IMR-90 (cell line): ENCODE measurements at regions not wholly inside any gene's neighbourhood (a gene's known extent, or its start where the extent isn't known, plus 50 kb on each side); places are given as distances from the start of the nearest gene placed in this dataset.

Experiments used
- ATAC-seq: fragments of 200-7000 bp; cut with Tn5 transposase; 2 replicates; pipeline ENCODE4 v1.9.1; 2020; ENCODE audit warnings: low read depth, mild to moderate bottlenecking, moderate library complexity
- BruUV-seq: library from RNA; stranded (reverse); fragments of 400-500 nt; replicated peaks from 2 replicates; lab custom pipeline; 2021; lab: Mats Ljungman, UMichigan
- CTCF ChIA-PET: fragments of 300-600 bp; formaldehyde crosslinking; extraction: SDS; loops from one replicate; lab custom pipeline; 2021; ENCODE audit warnings: antibody characterized with exemption; lab: Yijun Ruan, JAX
- POLR2A ChIA-PET: fragments of 300-600 bp; sonication (Branson Sonifier 250); formaldehyde crosslinking; loops from one replicate; lab custom pipeline; 2022; ENCODE audit warnings: antibody characterized with exemption; ENCODE audit not compliant: unreplicated experiment; lab: Charles Lee
- DNase-seq: peaks from one replicate; pipeline ENCODE4 v3.0.0; 2013
- H2AFZ ChIP-seq: replicated peaks from 2 replicates; pipeline ENCODE3; 2013; ENCODE audit warnings: low read length, mild to moderate bottlenecking; ENCODE audit not compliant: poor library complexity
- H2AK5ac ChIP-seq: 2 replicates; pipeline ENCODE4 v1.6.1; 2013; ENCODE audit warnings: low read depth, low read length, inconsistent platforms
- H2AK9ac ChIP-seq: replicated peaks from 2 replicates; pipeline ENCODE3; 2013; ENCODE audit warnings: mild to moderate bottlenecking, low read depth, low read length, moderate library complexity; ENCODE audit not compliant: poor library complexity
- H2BK120ac ChIP-seq: 2 replicates; pipeline ENCODE4 v1.6.1; 2013; ENCODE audit warnings: low read depth, low read length, inconsistent platforms
- H2BK15ac ChIP-seq: 3 replicates; pipeline ENCODE4 v1.6.1; 2013; ENCODE audit warnings: low read depth, low read length, inconsistent platforms
- H2BK20ac ChIP-seq: 2 replicates; pipeline ENCODE4 v1.6.1; 2013; ENCODE audit warnings: low read depth, mild to moderate bottlenecking, inconsistent platforms, low read length, moderate library complexity
- H2BK5ac ChIP-seq: 2 replicates; pipeline ENCODE4 v1.6.1; 2013; ENCODE audit warnings: mild to moderate bottlenecking, low read depth, low read length, inconsistent platforms; ENCODE audit not compliant: poor library complexity, severe bottlenecking
- H3K14ac ChIP-seq: replicated peaks from 2 replicates; pipeline ENCODE4 v1.6.1; 2013; ENCODE audit warnings: low read depth, low read length, inconsistent platforms
- H3K18ac ChIP-seq: 2 replicates; pipeline ENCODE4 v1.6.1; 2013; ENCODE audit warnings: low read depth, low read length, control low read depth
- H3K23ac ChIP-seq: 2 replicates; pipeline ENCODE4 v1.6.1; 2013; ENCODE audit warnings: low read depth, low read length, inconsistent platforms
- H3K27ac ChIP-seq: 2 replicates; pipeline ENCODE4 v1.5.1; 2013; ENCODE audit warnings: mild to moderate bottlenecking, control low read depth, low read length; ENCODE audit not compliant: insufficient read depth
- H3K27me3 ChIP-seq: 2 replicates; pipeline ENCODE4 v1.6.1; 2013; ENCODE audit warnings: low read length; ENCODE audit not compliant: control insufficient read depth, insufficient read depth
- H3K36me3 ChIP-seq: 2 replicates; pipeline ENCODE4 v1.6.1; 2013; ENCODE audit warnings: low read length, mixed read lengths; ENCODE audit not compliant: control insufficient read depth, insufficient read depth
- H3K4ac ChIP-seq: 2 replicates; pipeline ENCODE4 v1.6.1; 2013; ENCODE audit warnings: low read depth, low read length, inconsistent platforms
- H3K4me1 ChIP-seq: 2 replicates; pipeline ENCODE4 v1.6.1; 2013; ENCODE audit warnings: low read length, mixed read lengths; ENCODE audit not compliant: control insufficient read depth, insufficient read depth
- H3K4me2 ChIP-seq: 2 replicates; pipeline ENCODE4 v1.6.1; 2013; ENCODE audit warnings: low read depth, mild to moderate bottlenecking, control low read depth, low read length, moderate library complexity
- H3K4me3 ChIP-seq: 2 replicates; pipeline ENCODE4 v1.5.1; 2013; ENCODE audit warnings: low read depth, mild to moderate bottlenecking, control low read depth, low read length, moderate library complexity; ENCODE audit not compliant: insufficient read depth
- H3K56ac ChIP-seq: 2 replicates; pipeline ENCODE4 v1.6.1; 2013; ENCODE audit warnings: low read length, inconsistent platforms; ENCODE audit not compliant: insufficient read depth; ENCODE audit errors: extremely low read depth
- H3K79me1 ChIP-seq, 2 experiments: 2 replicates each; pipeline ENCODE4 v1.6.1; 2013; ENCODE audit warnings: low read length in 2 of 2, inconsistent platforms in 1 of 2, low read depth in 1 of 2
- H3K9ac ChIP-seq: 2 replicates; pipeline ENCODE4 v1.6.1; 2013; ENCODE audit warnings: low read depth, low read length, control low read depth
- H3K9me1 ChIP-seq: 2 replicates; pipeline ENCODE4 v1.6.1; 2013; ENCODE audit warnings: low read length, inconsistent platforms; ENCODE audit not compliant: insufficient read depth
- H3K9me3 ChIP-seq: 2 replicates; pipeline ENCODE4 v1.6.1; 2013; ENCODE audit warnings: low read length; ENCODE audit not compliant: control insufficient read depth, insufficient read depth
- H4K20me1 ChIP-seq: 2 replicates; pipeline ENCODE4 v1.6.1; 2013; ENCODE audit warnings: low read length, inconsistent platforms; ENCODE audit not compliant: insufficient read depth
- H4K5ac ChIP-seq: 2 replicates; pipeline ENCODE4 v1.6.1; 2013; ENCODE audit warnings: mild to moderate bottlenecking, low read depth, low read length, control low read depth
- H4K8ac ChIP-seq, 2 experiments: 2 replicates each; pipeline ENCODE4 v1.6.1; 2013; ENCODE audit warnings: low read depth in 2 of 2, low read length in 2 of 2, control low read depth in 1 of 2, inconsistent platforms in 1 of 2
- H4K91ac ChIP-seq: 2 replicates; pipeline ENCODE4 v1.6.1; 2013; ENCODE audit warnings: low read depth, low read length, inconsistent platforms; ENCODE audit not compliant: insufficient read depth
- FOS ChIP-seq: fragments of 150-350 bp; IDR thresholded peaks from 2 replicates; pipeline ENCODE4 v1.6.1; 2016; ENCODE audit warnings: low read depth, low read length
- MAFK ChIP-seq: IDR thresholded peaks from 2 replicates; pipeline ENCODE4 v1.6.1; 2012; ENCODE audit warnings: low read depth, low read length, improper control_type of control experiment
- MXI1 ChIP-seq: IDR thresholded peaks from 2 replicates; pipeline ENCODE4 v1.6.1; 2012; ENCODE audit warnings: low read depth, mild to moderate bottlenecking, low read length, moderate library complexity, borderline replicate concordance
- POLR2A ChIP-seq: IDR thresholded peaks from 2 replicates; pipeline ENCODE4 v1.6.1; 2012; ENCODE audit warnings: mild to moderate bottlenecking, low read depth, low read length
- RAD21 ChIP-seq: IDR thresholded peaks from 2 replicates; pipeline ENCODE4 v1.6.1; 2012; ENCODE audit warnings: low read length, improper control_type of control experiment
- WGBS, 2 experiments: methylation state at CpG; one replicate each; pipeline versions ENCODE4 v1.1.5 to v1.1.7; 2013; ENCODE audit warnings: missing lambda C conversion rate in 2 of 2; ENCODE audit not compliant: insufficient read length in 1 of 2; ENCODE audit errors: extremely low coverage in 2 of 2; 5-methylcytosine and 5-hydroxymethylcytosine counted together
- dilution Hi-C: fragments of 300-500 bp; cut with HindIII; formaldehyde crosslinking; loops from one replicate; pipeline ENCODE4 v1.14.3; 2018; ENCODE audit warnings: low sequenced_read_pairs; ENCODE audit not compliant: unreplicated experiment
- in situ Hi-C: fragments of 300-500 bp; cut with MboI; formaldehyde crosslinking; loops from 3 replicates; pipeline ENCODE4 v1.14.3; 2019; ENCODE audit warnings: low sequenced_read_pairs, inconsistent platforms, mixed read lengths
- intact Hi-C: fragments of 100-400 bp; cut with micrococcal nuclease; formaldehyde crosslinking; loops from 2 replicates; pipeline ENCODE4 v1.10.0; 2022
- TF ChIP-seq, protein P1 (sequence below): conservative IDR thresholded peaks from 2 replicates; pipeline ENCODE4 v1.5.1; 2012; ENCODE audit warnings: mild to moderate bottlenecking, low read depth, low read length, improper control_type of control experiment
- TF ChIP-seq, protein P2 (sequence below): fragments of 150-350 bp; IDR thresholded peaks from 2 replicates; pipeline ENCODE4 v1.6.1; 2017; ENCODE audit warnings: mild to moderate bottlenecking, antibody characterized with exemption, low read length, low read depth

DNA sequence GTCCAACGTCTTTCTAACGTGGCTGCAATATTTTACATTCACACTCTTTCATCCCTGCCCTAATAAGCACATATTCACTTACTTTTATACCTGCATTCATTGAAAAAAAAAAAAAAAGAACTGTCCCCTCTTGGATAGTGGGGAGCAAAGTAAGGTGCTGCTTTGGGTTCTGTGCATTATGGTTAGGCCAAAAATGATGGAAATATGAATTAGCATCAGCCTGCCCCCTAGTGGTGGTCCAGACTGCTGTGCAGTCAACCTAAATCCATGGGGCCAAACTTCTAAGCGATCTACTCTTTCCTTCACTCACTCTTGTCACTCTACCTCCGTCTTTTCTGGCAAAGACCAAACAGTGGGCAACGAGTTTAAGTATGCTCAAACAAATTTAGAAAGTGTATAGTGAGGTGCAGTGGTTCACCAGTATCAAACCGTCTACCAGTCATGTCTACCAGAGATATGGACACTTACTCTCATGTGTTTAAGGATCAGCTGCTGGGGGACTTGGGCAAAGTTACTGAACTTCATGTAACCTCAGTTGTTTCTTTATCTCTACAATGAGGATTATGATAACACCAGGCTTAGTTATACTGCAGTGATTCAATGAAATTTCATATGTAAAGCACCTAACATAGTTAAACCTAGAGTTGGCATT is 61.5 kb upstream of the GRM7 start:
- DNase-seq (no peak), ATAC-seq (no peak)
- Histone ChIP-seq H2AFZ (no peak overlapping the region), H3K23ac (no peak overlapping the region), H2BK5ac (no peak overlapping the region), H4K5ac (no peak overlapping the region), H3K4me2 (no peak overlapping the region), H2BK20ac (no peak overlapping the region), H2BK120ac (no peak overlapping the region), H3K4ac (no peak overlapping the region), H3K27me3 (no peaks in the 10 kb centered on the region), H4K8ac (no peak overlapping the region), H3K79me1 (no peaks in the 10 kb centered on the region), H3K56ac (no peak overlapping the region), H3K36me3 (no peaks in the 10 kb centered on the region), H3K27ac (no peak overlapping the region), H4K91ac (no peak overlapping the region), H3K4me3 (no peak overlapping the region), H3K9ac (no peak overlapping the region), H3K18ac (no peak overlapping the region), H3K9me3 (peaks cover 2% of the 10 kb centered on the region), H2AK5ac (no peak overlapping the region), H2AK9ac (no peak overlapping the region), H2BK15ac (no peak overlapping the region), H4K20me1 (no peaks in the 10 kb centered on the region), H3K14ac (no peak overlapping the region), H3K4me1 (no peaks in the 10 kb centered on the region), H3K9me1 (no peaks in the 10 kb centered on the region)
- ChIA-PET CTCF (no interaction called here), POLR2A (no interaction called here)
- TF ChIP-seq MXI1 (no peak), MAFK (no peak), FOS (no peak), RAD21 (no peak), POLR2A (no peak)
- TF ChIP-seq, protein P1, sequence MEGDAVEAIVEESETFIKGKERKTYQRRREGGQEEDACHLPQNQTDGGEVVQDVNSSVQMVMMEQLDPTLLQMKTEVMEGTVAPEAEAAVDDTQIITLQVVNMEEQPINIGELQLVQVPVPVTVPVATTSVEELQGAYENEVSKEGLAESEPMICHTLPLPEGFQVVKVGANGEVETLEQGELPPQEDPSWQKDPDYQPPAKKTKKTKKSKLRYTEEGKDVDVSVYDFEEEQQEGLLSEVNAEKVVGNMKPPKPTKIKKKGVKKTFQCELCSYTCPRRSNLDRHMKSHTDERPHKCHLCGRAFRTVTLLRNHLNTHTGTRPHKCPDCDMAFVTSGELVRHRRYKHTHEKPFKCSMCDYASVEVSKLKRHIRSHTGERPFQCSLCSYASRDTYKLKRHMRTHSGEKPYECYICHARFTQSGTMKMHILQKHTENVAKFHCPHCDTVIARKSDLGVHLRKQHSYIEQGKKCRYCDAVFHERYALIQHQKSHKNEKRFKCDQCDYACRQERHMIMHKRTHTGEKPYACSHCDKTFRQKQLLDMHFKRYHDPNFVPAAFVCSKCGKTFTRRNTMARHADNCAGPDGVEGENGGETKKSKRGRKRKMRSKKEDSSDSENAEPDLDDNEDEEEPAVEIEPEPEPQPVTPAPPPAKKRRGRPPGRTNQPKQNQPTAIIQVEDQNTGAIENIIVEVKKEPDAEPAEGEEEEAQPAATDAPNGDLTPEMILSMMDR = peak; percentile 23; the same call in 1 of the 2 replicates
- TF ChIP-seq, protein P2, sequence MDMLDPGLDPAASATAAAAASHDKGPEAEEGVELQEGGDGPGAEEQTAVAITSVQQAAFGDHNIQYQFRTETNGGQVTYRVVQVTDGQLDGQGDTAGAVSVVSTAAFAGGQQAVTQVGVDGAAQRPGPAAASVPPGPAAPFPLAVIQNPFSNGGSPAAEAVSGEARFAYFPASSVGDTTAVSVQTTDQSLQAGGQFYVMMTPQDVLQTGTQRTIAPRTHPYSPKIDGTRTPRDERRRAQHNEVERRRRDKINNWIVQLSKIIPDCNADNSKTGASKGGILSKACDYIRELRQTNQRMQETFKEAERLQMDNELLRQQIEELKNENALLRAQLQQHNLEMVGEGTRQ = no peak
- WGBS, 2 experiments = no CpG with 5 or more reads among the region's 6 CpGs
- BruUV-seq = no TSS peak
- in situ Hi-C loops (no loop called here), intact Hi-C loops (loop anchor here (5.0 kb wide), 1 partner anchor 1572 kb away; no protein-coding TSS in a partner anchor), dilution Hi-C loops (no loop called here)
